Activated CD4-positive, alpha-beta T cell treated with anti-CD3 and anti-CD28 coated beads, Interleukin-2, amount 50 U/mL, for 24 hours (primary cell): ENCODE measurements at regions not wholly inside any gene's neighbourhood (a gene's known extent, or its start where the extent isn't known, plus 50 kb on each side); places are given as distances from the start of the nearest gene placed in this dataset.

Experiments used
- DNase-seq, 2 donors: peaks; one replicate each; pipeline ENCODE4 v3.0.0-alpha.2; 2020; ENCODE audit warnings: low read depth in 1 of 2, low spot score in 1 of 2

DNA sequence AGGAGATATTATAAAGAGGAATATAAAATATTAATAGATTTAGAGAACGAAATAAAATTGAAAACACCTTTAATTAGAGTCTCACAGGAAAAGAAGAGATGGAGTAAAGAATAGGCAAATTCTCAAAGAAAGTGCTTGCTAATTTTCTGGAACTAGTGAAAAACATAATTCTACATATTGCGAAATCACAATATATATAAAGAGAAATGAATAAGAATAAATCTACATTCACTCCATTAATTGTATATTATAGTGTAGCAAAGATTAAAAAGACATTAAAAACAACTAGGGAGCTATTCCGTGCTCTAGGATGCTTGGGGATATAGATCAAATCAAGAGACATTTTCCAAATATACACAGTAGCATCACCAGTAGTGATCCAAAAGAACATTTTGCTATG, 685.2 kb upstream of the NCAM2 start:
- no peak for DNase-seq

DNA sequence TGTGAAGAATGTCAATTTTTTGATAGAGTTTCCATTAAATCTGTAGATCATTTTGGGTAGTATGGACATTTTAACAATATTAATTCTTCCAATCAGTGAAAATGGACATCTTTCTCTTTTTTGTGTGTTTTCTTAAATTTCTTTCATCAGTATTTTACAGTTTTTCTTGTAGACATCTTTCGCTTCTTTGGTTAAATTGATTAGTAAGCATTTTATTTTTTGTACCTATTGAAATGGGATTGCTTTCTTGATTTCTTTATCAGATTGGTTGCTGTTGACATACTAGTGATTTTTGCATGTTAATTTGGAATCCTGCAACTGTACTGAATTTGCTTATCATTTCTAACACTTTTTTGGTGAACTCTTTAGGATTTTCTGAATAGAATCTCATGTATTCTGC, 683.2 kb upstream of the NCAM2 start:
- DNase-seq = no peak

DNA sequence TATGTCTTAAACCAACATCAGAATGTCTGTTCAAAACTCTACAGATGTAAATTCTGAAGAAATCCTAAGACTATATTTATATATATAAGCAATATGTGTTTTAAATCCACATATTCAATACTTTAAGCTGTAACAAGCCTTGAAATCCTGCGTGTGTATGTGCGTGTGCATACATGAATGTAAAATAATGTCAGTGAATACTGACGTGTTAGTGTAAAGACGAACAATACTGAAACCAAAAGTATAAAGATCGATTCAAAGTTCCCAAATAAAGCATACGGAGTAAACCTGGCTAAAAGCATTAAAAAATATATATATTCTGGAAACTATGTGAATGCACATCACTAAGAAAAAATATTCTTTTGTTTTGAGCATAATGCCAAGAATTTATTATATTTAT, 668.6 kb upstream of the NCAM2 start:
- DNase-seq = no peak

DNA sequence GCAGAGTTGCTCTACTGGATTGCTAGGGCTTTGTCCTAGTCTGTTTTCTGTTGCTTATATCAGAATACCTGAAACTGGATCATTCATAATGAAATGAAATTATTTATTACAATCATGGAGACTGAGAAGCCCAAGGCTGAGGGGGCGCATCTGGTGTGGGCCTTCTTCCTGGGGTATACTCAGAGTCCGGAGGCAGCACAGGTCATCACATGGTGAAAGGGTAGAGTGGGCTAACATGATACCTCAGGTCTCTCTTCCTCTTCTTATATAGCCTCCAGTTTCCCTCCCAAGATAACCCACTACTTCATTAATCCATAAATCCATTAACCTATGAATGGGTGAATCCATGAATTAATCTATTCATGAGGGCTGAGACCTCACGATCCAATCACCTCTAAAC, 667.6 kb upstream of the NCAM2 start:
- no peak for DNase-seq

DNA sequence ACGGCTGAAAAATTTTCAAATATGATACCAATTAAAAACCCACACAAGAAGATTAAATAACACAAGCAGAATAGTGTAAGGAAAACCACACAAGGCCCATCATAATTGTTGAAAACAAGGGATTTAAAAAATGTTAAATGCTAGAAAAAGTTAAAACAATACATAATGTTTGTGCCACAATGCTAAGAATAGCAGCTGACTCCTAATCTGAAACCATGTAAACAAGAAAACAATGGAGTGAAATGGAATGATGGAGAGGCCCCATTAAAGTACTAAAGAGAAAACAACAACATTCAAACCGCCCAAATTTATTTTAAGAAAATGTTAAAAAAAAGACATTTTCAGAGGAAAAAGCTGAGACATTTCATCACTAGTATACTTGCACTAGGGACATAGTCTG, 663.6 kb upstream of the NCAM2 start:
- DNase-seq = no peak

DNA sequence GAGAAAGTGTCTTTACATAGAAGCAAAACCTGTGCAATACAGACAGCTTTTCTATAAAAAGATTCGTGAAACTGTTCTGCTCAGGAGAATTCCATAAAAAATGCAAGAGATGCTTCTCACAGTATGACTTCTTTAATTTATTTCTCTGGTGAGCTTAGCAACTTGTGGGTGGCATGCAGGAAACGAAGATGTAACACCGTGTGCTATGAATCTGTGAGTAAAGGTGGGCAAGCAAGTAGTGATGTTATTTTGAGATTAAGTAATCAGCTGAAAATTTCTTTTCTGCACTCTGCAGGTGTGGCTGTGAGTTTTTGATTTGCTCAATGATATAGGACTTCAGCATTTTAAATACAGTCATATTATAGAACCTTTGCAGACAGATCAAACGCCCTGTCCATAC, 656.8 kb upstream of the NCAM2 start:
- no peak for DNase-seq

DNA sequence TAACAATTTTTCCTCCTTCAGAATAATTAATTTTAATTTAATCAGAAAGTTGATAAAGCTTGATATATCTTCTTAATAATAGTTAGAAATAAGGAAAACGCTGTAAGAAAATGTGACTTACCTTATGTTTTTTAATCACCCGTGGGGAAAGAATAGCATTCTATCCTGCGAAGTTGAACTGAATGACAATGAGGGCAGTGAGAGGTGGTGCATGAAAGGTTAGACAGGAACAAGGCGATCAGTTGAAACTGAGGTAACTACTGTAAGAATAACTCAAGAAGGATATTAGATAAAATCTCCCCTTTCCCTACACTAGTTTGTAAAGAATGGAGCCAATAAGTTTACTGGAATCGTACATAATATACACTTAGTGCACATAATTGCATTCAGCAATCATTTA, 655.0 kb upstream of the NCAM2 start:
- DNase-seq = no peak

DNA sequence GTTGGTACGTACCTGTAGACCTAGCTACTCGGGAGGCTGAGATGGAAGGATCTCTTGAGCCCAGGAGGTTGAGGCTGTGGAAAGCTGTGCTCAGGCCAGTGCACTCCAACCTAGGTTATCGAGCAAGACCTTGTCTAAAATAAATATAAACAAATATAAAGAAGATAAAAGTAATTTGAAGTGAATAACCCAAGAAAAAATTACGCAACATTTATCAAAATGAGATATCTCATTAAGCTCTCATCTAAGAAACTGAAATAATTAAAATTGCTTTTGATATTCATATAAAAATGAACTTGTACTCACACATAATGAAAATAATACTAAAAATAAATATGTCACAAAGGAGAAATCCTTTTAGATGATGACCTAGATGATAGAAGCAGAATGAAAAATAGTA, 647.1 kb upstream of the NCAM2 start:
- no peak for DNase-seq

DNA sequence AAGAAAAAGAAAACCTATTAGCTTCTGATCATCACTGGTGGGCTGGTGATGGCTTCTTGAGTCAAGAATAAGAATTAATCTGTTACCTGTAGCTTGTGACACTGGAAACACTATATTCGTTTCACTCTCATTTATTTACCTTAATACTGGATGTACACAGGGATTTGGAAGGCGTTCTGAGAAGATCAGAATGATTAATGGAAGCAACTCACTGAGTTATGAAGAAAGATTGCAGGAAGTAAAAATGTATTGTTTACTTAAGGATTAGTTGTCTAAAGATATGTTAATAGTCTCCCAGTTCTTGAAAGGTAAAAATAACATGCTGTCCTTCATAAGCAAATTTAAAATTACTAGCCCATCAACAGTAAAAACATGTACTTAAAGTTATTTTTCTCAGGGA, 644.9 kb upstream of the NCAM2 start:
- DNase-seq = no peak

DNA sequence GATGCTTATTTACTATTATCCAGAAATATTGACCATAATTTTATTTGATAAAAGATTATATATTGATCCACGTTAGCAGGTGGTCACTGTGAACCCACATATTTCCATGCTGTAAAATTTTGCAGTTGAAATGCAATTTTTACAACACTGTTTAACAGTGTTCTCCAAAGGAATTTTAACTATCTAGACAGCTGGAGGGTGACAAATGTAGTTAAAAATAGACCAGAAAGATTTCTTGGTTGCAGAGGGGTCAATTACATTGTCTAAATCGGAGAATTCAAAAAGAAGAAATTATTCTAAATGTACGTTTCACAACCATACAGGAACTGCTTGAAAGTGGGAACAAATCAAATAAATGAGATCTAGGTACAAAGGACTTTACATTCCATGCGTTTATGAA, 625.2 kb upstream of the NCAM2 start:
- DNase-seq = no peak

DNA sequence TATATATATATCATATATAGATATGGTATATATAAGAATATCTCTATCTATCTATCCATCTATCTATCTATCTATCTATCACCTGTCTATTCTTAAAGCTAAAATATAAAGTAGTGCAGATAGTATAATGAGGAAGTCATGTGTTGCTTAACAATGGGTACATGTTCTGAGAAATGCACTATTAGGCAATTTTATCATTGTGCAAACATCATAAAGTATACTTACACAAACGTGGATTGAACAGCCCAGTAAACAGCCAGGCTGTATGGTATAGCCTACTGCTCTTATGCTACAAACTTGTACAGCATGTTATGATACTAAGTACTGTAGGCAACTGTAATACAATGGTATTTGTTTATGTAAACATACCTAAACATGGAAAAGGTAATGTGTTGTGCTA, 621.0 kb upstream of the NCAM2 start:
- DNase-seq = no peak

DNA sequence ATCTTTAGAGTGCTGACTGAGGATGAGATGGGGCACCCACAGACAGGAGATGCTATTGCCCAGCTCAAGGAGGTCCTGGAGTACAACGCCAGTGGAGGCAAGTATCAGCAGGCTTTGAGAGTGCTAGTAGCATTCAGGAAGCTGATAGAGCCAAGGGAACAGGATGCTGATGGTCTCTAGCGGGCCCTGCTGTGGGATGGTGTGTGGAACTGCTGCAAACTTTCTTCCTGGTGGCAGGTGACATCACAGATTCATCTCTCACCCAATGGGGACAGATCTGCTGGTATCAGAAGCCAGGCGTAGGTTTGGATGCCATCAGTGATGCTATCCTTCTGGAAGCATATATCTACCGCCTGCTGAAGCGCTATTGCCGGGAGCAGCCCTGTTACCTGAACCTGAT, 609.8 kb upstream of the NCAM2 start:
- DNase-seq = no peak

DNA sequence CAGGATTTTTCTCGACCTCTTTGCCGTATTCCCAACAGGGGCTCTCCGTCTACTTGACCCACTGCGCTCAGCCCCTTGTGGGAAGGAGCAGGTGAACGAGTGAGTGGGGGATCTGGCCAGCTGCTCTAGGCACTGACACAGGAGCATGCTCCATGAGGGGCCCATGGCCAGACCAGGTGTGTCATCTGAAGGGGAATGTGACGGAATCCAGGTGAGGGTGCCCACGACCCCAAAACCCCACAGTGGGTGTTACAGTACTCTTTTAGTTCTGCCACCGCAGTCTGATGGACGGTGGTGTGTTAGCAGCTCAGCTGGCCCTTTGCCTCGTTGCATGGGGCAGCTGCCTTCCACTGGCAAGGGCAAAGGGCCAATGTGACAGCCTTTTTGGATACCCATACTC, 601.4 kb upstream of the NCAM2 start:
- DNase-seq = no peak

DNA sequence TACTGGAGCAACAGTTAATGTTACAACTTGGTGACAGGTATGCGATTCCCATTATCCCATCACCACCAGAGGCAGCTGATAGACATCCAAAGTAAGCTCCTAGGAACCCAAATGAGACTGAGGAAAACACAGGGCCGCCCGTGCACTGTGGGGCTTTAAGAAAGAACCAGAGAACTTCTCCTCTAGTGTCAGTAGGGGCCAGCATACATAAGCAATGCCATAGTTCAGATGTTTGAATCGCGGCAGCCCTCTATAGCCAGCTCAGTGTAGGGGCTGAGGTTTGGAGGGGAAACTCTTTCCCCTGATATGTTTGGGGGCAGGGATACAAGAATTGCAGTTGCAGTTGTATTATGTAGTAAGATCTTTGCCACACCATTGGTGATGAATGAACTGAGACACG, 593.3 kb upstream of the NCAM2 start:
- no peak for DNase-seq

DNA sequence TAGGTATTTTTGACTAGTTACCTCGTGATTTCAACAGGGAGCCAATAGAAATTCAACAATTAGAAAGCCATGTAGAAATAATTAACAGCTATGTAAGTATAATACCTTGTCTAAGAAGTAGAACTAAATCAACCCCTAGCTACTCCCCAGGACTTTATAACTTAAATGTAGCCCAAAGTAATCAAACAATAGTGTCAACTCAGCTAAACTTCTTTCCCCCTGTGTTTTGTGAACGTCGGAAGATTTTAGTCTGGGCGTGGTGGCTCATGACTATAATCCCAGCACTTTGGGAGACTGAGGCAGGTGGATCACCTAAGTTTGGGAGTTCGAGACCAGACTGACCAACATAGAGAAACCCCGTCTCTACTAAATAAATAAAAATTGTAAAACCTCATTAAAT, 579.9 kb upstream of the NCAM2 start:
- no peak for DNase-seq

DNA sequence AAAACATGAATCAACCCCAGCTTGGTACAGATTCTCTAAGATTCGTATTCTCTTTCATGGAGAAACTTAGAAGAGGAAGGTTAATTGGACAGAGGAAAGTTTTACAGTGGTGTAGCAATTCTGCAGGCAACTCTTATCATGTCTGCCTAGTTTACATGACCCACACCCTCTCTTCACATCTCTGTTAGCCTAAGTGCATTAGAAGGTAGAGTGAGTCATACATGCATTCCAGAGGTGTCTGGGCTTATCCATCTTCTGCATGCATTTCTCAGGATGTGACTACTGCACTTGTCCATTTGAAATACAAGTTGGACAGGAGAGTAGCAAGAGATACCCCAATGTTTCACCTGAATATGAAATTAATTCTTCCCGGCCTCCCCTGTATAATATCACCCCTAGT, 578.4 kb upstream of the NCAM2 start:
- DNase-seq = no peak

DNA sequence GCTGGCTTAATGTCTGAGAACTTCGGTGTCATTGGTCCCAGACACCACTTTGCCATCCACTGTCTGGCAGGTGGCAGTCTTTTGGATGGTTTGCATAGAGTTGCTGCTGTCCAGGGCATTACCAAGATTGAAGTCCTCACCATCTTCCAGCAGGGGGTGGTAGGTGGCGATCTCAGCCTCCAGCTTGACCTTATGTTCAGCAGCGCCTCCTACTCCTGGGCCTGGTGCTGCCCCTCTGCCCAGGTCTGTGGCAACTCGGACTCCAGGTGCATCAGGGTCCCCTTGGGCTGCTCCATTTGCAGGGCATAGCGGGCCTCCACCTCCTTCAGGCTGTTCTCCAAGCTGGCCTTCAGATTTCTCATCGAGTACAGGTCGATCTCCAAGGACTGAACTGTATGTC, 573.3 kb upstream of the NCAM2 start:
- DNase-seq = no peak

DNA sequence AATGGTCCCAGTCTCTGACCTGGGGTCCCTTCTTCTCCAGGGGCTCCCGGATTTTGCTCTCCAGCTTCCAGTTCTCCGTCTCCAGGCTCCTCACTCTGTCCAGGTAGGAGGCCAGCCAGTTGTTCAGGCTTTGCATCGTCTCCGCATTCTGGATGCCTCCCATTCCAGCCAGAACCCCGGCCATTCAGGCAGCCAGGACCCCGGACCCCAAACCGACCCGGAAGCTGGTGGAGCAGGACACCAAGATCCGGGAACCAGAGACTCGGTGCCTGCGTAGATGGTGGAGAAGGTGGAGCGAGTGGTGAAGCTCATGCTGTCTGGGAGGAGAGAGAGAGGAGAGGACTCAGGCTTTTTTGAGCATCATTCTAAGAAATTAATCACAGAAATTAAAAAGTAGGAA, 572.4 kb upstream of the NCAM2 start:
- DNase-seq = no peak

DNA sequence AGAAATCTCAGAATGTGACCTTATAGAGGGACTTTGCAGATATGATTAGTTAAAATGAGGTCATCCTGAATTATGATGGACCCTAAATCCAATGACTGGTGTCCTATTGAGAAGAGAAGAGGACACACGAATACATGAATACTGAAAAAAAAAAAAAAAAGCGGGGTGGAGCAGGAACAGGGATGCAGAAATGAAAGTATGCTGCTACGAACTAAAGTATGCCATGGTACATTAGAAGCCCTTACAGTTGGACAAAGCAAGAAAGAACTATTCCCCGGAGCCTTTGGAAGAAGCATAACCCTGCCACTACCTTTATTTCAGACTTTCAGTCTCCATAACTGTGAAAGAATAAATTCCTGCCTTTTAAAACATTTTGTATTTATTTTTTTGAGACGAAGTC, 557.9 kb upstream of the NCAM2 start:
- no peak for DNase-seq

DNA sequence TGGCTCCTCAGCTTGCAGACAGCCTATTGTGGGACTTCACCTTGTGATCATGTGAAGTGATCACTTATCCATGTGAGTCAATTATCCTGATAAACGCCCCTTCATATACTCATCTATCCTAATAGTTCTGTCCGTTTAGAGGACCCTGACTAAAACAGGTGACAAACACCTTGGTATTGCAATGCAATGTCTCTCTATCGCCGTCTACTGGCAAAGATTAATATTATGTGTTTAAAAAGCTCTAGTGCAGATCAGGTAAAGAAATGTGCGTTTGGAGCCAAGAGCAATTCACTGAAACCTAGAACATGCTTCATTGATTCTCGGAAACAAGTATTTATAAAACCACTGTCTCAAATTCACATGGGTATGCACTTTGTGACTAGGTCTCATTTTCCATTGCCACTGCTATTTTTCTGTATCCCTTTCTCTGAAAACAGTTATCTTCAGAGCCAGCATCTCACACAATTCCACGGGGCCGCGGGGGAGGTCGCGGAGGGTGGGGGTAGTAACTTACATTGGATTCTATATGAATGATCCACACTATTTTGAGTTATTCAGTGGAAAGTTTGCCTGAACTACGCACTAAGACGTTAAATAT, 554.6 kb upstream of the NCAM2 start:
- no peak for DNase-seq

DNA sequence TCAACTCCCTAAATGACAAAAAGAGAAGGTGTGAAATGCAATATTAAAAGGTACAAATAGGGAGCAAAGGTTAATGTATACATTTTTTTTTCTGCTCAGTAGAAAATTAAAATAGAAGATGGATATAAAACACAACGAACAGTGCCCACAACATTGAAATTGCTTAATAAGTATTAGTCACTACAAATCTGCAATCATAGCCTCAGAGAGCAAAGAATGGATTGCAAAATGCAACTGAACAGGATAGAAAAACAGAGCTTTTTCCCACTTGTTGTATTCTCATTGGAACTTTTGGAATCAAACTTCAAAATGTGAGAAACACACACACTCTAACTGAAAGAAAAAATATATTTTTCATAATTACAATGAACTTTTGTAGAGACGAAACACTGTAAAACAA, 552.2 kb upstream of the NCAM2 start:
- DNase-seq = no peak

DNA sequence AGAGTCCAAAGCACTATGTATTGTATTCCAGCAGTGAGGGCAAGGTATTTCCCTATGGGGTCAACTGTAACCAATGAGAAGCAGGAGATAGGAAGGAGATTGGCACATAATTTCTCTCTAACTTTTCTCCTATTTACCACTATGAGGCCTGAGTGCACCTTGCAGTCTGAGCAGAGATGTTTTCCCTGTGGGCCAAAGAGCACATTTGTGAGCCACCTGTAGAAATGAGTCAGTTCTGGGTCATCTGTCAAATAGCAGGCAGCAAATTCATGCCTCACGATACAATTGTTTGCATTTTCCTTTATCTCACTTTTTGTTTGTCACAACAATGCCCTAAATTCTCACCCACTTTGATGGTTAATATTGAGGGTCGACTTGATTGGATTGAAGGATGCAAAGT, 547.2 kb upstream of the NCAM2 start:
- DNase-seq = no peak

DNA sequence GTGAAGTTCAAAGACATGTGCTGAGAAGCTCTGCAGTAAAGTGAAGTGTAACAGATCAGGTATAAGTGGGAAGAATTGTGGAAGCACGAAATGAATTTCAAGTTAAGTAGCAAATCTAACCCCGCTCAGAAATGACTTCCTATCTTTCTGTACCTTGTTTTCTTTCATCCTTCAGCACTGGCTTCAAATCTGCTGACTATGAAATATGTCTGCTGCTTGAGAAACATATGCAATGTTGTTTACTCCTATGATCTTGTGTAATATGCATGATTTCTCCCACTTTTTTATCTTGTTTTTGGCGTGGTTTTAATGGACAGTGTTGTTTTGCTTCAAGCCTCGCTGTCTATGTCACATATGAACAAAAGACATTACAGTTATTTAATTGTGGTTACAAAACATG, 545.3 kb upstream of the NCAM2 start:
- no peak for DNase-seq

DNA sequence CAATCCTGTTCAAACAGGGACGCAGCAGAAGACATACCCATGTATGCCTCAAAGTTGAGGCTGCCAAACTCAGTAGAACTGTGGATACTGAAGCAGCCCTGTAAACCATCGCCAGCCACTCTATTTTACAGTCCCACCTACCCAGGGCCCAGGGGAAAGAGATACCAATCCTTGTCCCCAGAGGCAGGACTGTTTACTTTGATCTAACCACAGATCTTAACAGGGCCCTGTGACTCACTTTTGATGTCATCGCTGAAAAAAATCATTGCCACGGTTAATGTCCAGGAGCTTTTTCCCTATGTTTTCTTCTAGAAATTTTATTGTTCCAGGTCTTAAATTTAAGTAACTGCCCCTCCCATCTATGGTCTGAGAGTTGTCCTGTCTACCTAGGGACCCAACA, 538.4 kb upstream of the NCAM2 start:
- no peak for DNase-seq
